ENCODE measurements at regions not wholly inside any gene's neighbourhood (a gene's known extent, or its start where the extent isn't known, plus 50 kb on each side); places are given as distances from the start of the nearest gene placed in this dataset.
"Not testable (repeated sequence)": the region's sequence is repeated elsewhere in the genome, so short reads cannot be mapped to it uniquely, and the experiment has no call there.

DNA sequence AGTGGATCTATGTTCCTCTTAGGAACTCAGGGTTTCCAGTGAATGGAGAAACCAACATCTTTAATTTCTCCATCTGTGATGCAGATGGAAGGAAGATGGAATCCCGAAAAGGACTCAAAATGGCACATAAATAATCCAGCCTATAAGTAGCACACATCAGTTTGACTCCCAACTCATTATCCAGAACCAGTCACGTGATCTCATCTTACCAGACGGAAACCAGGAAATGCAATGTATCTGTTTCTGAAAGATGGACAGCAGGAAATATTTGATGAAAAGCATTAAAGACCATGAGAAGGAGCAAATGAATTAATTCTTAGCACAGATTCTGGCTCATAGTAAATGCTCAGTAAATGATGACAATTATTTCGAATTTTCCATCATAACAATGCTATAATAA is 443.1 kb upstream of the FMR1 start:
- no peak for DNase-seq

DNA sequence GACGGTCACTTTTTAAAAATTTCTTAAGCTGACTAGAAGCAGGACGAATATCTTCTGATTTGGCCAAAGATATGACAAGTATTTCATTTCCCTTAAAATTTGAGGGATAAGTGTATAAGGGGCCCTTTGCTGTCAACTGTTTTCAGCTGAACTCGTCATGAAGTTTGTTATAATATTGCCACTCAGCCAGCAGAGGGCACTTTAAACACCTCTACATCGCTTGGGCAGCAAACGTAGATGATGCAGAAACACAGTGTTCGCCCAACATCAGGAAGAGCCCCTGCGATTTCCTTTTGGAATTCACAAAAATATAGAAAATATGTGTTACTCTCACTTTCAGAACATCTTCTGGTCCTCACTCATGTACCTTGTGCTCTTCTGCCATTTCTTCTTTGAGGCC is 435.7 kb upstream of the FMR1 start:
- DNase-seq = peak in 1 of 56 donors; percentile 0

DNA sequence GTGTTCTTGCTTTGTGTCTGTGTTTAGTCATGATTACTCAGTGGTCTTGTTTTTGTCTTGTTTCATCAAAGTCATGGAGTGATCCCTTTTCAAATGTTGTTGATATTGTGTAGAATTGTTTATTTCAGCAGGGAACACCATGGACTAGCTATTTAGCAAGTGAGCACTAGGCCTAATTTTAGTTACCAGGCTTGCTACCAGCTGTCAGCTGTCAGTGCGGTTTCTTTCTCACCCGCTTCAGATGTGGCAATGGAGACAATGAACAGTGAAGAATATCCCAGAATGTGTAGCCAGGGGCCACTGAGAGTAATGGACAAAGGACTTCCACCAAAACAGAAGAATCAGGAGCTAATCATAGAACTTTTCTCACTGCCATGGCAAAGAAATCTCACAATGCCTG is 432.8 kb upstream of the FMR1 start:
- no peak for DNase-seq

DNA sequence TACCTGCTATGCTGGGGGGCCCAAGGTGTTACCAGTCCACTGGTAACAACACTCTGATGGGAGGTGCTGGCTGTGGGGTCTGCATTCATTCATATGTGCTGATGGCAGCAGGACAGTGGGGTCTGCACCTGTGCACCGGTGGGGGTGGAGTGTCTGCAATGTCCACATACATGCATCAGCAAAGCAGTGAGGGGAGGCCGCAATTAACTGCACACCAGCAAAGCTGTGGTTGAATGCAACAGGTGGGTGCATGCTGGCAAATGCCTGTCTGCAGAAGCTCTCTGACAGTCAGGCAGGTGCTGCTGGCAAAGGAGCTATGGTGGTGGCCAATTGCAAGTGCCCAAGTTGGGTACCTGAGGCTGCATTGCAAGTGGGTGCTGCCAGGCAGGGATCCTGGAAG is 426.5 kb upstream of the FMR1 start:
- no peak for DNase-seq

DNA sequence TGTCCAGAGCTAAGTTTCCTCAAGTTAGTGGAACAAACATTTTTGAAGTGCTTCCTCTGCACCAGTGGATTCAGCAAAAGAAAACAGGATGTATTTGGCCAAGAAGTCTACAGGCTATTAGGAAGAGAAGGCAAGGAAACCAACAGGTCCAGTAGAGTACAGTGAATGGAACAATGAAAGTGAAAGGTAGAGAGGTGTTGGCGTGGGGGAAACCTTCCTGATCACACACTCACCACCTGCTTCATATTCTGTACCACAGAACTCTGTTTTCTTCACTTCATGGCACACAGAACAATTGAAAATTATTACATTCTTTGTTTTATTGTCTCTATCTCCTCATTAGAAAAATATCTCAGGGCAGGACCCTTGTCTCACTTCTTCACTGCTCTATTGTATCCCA is 417.4 kb upstream of the FMR1 start:
- DNase-seq = no peak

DNA sequence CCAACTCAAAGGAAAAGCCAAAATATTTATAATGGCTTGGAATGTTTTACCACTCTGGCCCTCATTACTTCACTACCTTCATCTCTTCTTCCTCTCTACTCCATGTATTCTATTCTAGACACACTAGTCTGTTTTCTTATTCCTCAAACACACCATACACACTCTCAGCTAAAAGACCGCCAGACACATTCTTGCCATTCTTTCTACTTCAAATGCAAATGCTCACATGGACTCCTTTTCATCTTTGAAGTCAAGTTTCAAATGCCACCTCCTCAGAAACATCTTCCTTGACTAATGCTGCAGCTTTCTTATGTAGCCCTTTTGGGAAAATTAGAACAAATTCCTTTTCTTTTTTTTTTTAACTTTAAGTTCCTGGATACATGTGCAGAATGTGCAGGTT is 412.9 kb upstream of the FMR1 start:
- no peak for DNase-seq

DNA sequence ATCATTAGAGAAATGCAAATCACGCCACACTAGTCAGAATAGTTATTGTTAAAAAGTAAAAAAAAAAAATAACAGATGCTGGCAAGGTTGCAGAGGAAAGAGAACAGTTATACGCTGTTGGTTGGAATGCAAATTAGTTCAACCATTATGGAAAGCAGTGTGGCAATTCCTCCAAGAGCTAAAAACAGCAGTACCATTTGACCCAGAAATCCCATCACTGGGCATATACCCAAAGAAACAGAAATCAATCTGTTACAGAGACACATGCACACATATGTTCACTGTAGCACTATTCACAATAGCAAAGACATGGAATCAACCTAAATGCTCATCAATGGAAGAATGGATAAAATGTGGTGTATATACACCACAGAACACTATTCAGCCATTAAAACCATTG is 388.7 kb upstream of the FMR1 start:
- DNase-seq = no peak

DNA sequence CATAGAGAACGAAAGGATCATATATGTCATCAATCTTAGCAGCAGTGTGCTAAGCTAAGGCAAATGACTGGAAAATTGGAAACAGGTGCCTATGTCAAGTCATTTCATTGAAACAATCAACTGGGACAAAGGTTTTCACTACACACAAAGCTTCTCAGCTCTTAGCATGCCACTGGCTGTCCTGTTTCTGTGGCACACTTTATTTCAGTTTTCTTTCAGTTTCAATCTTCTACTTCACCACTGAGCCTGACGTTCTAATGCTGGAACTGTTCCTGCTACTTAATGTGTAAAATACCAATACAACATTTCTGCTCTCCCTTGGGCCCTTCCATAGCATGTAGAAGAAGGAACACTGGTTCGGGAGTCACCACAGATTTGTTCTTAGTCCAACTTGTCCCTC is 378.3 kb upstream of the FMR1 start:
- no peak for DNase-seq

DNA sequence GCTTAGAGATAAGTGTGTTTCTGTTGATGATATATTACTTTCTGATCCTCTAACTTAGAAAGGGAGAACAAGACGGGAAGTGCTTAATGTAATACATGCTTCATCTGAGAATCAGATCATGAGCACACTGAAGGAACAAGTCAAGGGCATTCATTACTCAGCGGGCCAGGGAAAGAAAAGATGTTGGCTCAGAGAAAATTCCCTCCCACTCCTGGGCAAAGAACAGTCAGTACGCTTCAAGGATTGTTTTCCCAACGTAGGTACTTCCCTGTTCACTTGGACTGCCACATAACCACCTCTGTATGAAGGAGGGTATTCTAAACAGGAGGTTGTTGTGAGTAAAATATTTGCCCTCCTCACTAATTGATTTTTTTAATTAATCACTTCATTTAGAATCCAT is 374.5 kb upstream of the FMR1 start:
- no peak for DNase-seq

DNA sequence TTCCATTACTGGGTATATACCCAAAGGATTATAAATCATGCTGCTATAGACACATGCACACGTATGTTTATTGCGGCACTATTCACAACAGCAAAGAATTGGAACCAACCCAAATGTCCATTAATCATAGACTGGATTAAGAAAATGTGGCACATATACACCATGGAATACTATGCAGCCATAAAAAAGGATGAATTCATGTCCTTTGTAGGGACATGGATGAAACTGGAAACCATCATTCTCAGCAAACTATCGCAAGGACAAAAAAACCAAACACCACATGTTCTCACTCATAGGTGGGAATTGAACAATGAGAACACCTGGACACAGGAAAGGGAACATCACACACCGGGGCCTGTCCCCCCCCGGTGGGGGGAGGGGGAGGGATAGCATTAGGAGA is 363.7 kb upstream of the FMR1 start:
- DNase-seq = not testable (repeated sequence)

DNA sequence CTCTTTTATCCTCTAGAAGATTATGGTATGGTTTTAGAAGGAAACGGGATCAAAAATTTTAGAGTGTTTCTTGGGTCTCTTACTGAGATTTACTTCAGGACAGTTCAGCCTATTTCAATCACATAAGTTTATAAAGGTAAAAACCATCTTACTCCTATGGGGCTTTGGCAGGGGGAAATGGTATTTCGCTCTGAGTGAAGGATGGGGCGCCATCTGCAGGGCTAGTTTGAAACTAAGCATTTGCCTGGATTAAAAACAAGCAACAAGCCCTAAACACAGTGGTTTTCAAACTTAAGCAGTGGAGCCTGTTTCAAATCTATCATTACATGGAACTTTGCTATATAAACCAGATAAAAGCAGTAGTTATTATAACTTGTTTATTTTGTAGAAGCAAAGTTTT is 361.5 kb upstream of the FMR1 start:
- DNase-seq = peak in 2 of 56 donors; percentile 0

DNA sequence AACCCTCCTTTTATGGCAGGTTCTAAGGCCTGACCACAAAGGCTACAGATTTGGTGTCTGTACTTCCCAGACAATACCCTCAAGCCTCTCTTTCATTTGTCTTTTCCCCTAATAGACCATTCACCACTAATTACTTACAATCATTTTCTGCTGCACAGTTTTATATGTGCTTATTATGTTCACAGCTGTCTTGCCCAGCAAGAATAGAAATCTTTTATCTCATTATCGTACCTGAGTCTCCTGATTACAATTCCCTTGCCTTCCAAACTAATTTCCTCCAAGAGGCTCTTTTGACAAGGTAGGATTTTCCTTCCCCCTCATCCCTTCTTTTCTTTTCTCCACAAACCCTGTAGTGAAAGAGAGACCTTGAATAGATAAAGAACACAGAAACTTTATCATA is 352.5 kb upstream of the FMR1 start:
- no peak for DNase-seq

DNA sequence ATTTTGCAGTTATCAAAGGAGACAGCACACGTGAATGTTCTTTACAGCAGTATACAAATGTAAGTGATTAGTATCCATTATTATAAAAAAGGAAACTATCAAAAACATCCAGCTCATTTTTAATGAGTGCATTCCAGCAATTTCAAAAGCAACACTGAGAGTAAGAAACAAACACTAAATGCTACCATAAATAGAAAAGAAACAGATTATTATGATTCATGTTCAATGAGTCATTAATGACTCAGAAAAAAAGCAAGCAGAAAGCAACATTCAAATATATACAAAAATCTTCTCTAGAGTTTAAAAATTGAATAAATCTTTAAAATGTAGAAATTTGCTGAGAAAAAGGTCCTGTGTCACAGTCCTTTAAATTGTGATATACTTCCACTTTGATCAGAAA is 346.5 kb upstream of the FMR1 start:
- no peak for DNase-seq

DNA sequence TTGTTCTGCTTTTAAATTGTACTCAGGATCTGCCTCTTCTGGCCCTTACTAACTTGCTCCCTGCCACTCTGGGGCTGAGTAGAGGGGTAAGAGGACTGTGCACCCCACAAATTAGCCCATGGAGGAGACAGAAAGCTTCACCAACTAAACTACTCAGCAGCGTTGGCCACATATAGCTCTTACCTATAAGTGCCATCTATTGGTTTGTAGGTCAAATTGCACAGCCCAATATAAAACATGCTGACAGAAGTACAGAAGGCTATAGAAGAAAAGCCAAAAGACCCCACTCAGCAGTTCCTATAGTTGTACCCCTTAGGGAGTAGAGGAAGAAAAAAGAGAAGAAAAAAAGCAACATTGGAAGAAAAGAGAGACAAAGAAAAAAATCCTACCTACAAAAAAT is 341.2 kb upstream of the FMR1 start:
- DNase-seq = no peak

DNA sequence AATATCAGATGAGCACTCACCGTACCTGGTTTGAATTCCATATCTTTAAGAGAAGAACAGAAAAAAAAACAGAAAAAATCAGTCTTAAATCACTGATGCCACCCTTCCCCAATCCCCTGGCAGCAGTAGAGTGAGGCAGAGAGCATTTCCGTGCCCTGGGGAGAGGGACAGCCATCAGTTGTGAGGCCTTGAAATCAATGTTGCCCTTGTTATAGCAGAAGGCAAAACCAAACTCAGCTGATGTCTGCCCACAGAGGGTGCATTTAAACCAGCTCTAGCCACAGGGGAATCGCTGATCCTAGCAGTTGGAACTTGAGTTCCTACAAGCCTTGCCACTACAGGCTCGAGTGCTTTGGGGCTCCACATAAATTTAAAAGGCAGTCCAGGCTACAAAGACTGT is 338.5 kb upstream of the FMR1 start:
- no peak for DNase-seq

DNA sequence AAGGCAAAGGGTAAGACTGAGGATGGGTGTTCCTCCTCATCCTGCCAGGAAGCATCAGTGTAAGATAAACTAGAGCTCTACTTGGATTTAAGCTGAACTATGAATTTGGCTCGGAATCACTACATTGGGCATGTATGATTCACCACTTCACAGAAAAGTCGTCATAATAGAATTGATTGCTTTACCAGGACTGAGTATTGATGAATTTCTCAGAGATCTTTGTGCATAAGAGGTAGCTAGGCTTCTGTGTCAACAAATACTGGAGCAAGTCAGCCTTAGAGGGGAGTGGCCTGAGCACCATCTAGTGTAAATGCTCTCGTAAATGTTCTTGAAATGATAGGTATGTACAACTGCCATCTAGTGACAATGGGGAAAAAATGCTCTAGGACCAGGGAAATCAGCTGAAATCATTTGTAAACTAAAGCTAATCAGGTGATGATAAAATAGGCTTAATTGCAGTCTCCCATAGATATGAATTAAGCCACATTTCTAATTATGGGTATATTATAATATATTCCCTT is 309.5 kb upstream of the FMR1 start:
- DNase-seq = no peak

DNA sequence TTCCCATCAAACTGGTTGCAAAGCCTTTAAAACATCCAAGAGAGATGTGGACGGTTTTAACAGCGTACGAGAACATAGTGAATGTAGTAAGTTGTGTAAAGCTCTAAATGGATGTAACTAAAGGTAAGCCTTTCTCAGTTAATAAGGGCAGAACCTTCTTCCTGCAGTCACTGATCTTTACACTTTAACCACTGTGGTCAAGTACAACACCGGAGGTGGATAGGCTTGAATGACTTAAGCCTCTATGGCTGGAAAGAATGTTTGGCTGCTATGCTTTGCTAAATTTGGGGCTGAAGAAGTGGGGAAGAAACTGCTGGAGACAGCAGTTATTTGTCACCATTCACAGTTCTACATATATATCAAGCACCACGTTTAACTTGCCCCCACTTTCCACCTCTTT is 285.1 kb upstream of the FMR1 start:
- no peak for DNase-seq

DNA sequence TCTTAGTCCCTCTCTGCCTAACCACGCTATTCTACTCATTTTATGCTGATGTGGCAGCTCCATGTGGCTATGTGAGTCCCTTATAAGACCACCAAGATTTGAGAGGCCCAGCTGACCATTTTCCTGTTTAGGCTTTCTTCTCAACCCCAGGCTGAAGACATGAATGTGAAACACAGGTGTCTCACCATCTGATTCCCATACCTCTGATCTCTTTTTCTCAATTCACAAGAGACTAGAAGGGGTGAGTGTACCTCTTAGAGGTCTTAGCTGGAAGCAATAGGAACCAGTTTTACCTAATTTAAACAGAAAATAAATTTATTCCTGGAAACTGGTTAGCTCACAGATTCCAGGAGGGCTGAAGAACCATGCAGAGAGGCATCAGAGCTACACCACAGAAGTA is 276.5 kb upstream of the FMR1 start:
- DNase-seq = no peak

DNA sequence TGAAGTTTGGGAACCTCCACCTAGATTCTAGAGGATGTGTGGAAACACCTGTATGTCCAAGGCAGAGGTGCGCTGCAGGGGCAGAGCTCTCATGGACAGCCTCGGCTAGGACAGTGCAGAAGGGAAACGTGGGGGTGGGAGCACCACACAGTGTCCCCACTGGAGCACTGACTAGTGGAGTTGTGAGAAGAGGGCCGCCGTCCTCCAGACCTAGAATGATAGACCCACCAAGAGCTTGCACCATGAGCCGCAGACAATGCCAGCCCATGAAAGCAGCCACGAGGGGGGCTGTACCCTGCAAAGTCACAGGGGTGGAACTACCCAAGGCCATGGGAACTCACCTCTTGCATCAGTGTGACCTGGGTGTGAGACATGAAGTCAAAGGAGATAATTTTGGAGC is 274.5 kb upstream of the FMR1 start:
- DNase-seq = no peak

DNA sequence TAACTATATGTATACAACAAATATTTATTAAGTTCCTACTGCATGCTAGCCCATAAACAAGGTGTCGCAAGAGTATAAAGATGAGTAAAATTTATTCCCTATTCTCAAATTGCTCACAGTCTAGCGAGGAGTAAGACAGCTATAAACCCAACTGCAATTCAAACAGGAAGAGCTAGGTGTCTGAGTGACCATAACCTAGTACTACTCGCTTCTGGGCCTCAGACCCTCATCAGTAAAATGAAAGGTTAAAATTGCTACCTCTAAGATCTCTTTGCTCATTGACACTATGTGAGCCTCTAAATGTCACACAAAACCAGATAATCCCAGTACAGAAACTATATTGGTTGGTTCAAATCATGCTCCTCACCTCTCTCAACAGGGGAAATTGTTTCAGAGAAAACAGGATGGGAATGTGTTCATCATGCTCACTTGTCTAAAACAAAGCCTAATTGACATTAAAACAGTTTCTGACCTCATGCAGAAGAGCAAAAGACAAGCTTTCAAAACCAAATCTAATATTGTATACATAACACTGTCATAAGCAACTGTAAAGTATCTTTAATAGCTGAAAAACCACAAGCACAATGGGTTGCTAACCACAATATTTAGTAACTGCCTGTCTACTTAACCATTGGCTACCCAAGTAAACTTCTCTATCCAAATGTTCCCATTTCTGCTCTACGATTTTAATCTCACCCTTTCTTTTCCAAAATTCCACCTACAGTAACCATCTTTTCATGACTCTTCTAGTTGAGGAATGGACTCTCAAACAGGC is 264.6 kb upstream of the FMR1 start:
- no peak for DNase-seq

DNA sequence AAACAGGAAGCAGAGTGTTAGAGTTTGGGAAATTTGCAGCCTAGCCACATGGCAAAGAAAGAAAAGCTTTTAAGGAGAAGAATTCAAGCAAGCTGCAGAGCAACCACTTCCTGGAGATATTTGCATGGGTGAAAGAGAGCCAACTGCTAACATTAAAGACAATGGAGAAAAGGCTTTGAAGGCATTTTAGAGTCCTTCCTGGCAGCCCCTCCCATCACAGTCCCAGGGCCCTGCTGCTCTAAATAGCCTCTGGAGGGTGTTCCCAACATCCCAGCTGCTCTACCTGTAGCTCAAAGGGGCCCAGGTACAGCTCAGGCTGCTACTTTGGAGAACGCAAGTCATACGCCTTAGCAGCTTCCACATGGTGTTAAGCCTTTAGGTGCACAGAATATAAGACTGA is 235.9 kb upstream of the FMR1 start:
- DNase-seq = no peak

DNA sequence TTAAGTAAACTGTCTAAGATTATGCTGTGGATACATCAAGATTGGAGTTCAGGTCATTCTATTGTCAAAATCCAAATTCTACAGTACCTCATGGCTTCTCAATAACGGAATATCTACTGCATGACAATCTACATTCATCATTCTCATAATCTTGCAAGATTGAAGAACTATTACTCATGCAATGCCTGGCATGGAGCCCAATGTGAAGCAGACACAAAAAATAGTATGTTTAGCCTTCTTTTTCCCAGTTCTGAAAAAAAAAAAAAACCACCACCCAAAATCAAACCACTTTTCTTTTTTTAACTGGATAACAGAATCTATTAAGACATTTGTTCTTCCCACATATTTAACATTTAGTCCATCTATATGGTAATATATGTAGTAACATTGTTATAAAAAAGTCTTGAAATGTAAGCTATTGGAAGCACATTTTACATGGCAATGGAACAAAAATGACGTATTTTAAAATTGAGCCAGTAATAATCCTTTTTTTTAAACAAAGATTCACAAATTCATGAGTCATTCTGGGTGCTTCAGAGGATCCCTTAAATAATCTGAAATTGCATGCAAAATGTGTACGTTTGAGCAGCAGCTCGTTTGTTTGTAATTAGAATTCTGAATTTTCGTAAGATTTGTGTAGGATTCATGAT is 232.2 kb upstream of the FMR1 start:
- DNase-seq = no peak

DNA sequence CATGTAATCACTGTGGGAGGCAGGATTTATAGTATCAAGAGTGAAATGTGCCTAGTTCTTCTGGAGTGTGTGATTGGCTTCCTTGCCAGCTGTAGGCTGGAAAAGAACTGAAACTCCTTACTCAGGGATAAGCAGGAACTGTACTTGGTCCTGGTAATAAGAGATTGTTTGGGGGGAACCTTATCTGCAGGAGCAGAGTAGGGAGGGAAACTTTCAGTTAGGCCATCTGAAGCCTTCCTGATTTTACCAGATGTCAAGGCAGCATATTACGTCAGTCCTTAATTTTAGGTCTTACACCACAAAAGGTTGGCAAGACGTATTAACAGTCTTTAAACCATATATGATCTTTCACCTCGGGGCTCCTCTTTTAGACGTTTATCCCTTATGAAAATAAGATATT is 231.5 kb upstream of the FMR1 start:
- no peak for DNase-seq
